Fibroblast of the aortic adventitia (primary cell): ENCODE measurements at regions not wholly inside any gene's neighbourhood (a gene's known extent, or its start where the extent isn't known, plus 50 kb on each side); places are given as distances from the start of the nearest gene placed in this dataset.
A peak's percentile ranks its signal among the peaks of the same experiment; 100 is the strongest.

ENCODE experiments used
- DNase-seq: peaks from one replicate; pipeline ENCODE4 v3.0.0-alpha.2; 2010; ENCODE audit warnings: low read depth
- H3K4me3 ChIP-seq: 2 replicates; pipeline ENCODE4 v1.5.1; 2011; ENCODE audit warnings: low read depth, mild to moderate bottlenecking, control low read depth, low read length, moderate library complexity
- TF ChIP-seq, protein P1 (sequence below): IDR thresholded peaks from 2 replicates; pipeline ENCODE4 v1.5.1; 2011; ENCODE audit warnings: mild to moderate bottlenecking, low read length, control low read depth, inconsistent platforms; ENCODE audit not compliant: insufficient read depth

DNA sequence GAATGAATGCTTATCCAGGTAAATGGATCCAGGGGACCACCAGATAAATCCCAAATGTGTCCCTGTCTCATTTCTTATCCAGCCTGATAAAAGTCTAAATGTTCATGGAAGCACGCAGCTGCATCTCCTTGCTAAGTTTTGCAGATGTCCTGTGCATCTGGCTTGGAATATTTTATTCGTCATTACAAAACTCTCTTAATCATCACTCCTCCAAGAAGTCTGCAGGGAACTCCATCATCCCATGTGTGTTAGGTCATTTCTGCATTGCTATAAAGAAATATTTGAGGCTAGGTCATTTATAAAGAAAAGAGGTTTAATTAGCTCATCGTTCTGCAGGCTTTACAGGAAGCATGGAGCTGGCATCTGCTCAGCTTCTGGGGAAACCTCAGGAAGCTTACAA, 297.2 kb downstream of the HS3ST1 start:
- no peak overlapping the region for H3K4me3 ChIP-seq
- DNase-seq, result no peak
- TF ChIP-seq, protein P1, sequence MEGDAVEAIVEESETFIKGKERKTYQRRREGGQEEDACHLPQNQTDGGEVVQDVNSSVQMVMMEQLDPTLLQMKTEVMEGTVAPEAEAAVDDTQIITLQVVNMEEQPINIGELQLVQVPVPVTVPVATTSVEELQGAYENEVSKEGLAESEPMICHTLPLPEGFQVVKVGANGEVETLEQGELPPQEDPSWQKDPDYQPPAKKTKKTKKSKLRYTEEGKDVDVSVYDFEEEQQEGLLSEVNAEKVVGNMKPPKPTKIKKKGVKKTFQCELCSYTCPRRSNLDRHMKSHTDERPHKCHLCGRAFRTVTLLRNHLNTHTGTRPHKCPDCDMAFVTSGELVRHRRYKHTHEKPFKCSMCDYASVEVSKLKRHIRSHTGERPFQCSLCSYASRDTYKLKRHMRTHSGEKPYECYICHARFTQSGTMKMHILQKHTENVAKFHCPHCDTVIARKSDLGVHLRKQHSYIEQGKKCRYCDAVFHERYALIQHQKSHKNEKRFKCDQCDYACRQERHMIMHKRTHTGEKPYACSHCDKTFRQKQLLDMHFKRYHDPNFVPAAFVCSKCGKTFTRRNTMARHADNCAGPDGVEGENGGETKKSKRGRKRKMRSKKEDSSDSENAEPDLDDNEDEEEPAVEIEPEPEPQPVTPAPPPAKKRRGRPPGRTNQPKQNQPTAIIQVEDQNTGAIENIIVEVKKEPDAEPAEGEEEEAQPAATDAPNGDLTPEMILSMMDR, result no peak

- DNase-seq, result peak; percentile 99
- H3K4me3 ChIP-seq, result no peak overlapping the region
- TF ChIP-seq, protein P1, result no peak
These were observed 298.3 kb downstream of the HS3ST1 start for GRCh38 chr4:11130195-11130970.

DNA sequence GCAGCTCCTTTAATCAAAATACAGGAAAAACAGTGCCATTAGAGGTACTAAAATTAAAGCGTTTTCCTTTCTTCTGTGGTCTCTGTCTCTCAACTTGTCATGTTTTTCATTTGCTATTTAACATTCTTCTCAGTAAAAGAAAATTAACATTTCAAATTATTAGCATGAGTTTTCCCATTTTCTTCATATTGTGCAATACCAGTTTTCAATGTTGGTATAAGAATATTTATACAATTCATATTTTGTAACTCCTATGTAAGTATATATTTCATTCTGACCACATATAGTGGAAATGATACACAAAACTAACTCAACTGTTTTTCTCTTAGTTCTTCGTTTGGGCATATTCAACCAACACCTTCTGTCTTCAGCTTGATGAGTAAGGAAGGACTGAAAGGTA, 308.3 kb downstream of the HS3ST1 start:
- TF ChIP-seq, protein P1, result no peak
- no peak for DNase-seq
- no peak overlapping the region for H3K4me3 ChIP-seq

DNA sequence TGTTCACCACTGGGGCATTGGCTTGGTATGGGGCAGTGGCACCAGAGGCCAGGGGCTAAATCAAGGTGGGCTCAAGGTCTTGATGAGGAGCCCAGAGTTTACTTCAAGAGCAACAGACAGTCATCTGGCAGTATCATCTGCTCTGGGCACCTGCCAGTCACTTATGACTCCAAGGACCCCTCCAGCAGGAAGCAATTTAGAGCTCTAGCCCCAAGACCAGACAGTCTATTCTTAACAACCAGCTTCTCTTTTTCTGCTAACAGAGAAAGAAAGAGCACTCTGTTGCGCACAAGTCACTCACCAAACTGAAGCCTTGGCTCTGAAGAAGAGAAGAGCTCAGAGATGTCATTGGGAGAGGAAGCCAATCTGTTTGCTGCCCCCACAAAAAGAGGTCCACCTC, 309.2 kb downstream of the HS3ST1 start:
- no peak overlapping the region for H3K4me3 ChIP-seq
- TF ChIP-seq, protein P1, result no peak
- no peak for DNase-seq

DNA sequence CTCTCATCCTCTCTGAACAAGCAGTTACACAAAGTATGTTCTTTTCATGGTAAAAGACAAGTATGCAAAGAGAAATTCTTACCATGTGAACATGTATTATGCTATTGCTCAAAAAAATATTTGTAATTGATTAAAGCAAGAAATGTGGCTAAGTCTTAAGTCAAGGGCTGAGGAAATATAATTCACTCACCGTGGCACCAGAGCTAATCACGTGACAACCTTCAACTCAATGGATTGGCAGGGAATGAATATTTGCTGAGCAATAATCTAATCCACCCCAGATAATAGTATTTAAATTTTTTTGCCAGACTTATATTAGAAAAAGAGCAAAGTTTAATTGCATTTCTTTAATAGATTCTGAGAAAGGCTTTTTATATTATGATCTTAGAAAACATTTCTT, 310.2 kb downstream of the HS3ST1 start:
- H3K4me3 ChIP-seq, result no peak overlapping the region
- TF ChIP-seq, protein P1, result no peak

GRCh38 chr4:11116940-11117339, 311.8 kb downstream of the HS3ST1 start:
- no peak for DNase-seq
- H3K4me3 ChIP-seq, result no peak overlapping the region
- TF ChIP-seq, protein P1, result no peak

More for the DNA sequence above, 310.2 kb downstream of the HS3ST1 start:
- no peak for DNase-seq

- TF ChIP-seq, protein P1, result no peak
- DNase-seq, result no peak
- H3K4me3 ChIP-seq, result no peak overlapping the region
These were observed 316.8 kb downstream of the HS3ST1 start for GRCh38 chr4:11111876-11112275.
